ENCODE measurements at regions not wholly inside any gene's neighbourhood (a gene's known extent, or its start where the extent isn't known, plus 50 kb on each side); places are given as distances from the start of the nearest gene placed in this dataset.

GRCh38 chr17:15048933-15049794 lies 216.0 kb downstream of the PMP22 start:
- DNase-seq (ENCODE audit: low read depth in 2 of 2) = no peak

- DNase-seq (ENCODE audit: low read depth in 2 of 2) = no peak
Measured at GRCh38 chr17:15048381-15048780, 216.7 kb downstream of the PMP22 start.

- no peak for DNase-seq (ENCODE audit: low read depth in 2 of 2)
Measured at GRCh38 chr17:15042311-15042710, 222.8 kb downstream of the PMP22 start.

DNA sequence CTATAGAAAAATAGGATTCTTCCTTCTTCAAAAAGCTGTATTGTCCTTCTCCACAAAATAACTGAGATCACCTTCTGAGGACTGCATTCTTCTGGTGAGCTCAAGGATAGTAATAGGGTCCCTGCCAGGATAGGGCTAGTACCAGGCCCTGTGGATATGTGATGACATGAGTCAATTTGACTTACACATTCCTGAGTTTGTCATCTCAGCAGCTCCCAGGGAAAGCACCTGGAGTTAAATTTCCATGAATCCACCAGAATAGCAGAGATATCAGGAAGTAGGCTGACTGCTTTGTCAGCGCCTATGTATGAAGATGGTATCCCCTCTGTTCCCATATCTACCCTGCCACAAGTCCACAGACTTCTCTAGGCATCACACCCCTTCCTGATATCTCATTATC lies 225.8 kb downstream of the PMP22 start:
- DNase-seq (ENCODE audit: low read depth in 2 of 2) = no peak

- no peak for DNase-seq (ENCODE audit: low read depth in 2 of 2)
Measured at GRCh38 chr17:15038656-15039055, 226.5 kb downstream of the PMP22 start.

- DNase-seq (ENCODE audit: low read depth in 2 of 2) = no peak
Measured at GRCh38 chr17:15036238-15036637, 228.9 kb downstream of the PMP22 start.

DNA sequence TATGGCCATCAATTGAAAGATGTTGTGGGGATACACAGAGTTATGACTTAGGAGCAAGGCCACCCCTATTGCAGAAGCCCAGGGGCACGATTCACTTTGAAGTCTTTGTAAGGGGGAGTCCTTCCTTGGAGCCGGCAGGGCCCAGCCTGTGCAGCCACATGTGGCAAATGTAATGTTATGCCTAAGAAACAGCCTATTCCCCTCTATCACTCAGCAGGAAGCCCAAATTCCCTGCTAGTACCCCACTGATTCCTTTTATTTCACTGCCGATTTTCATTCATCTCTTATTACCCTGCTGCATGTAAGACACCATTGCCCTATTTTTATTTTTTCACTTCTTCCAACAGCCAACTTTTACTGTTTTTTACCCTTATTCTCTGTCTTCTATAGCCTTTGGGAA lies 233.2 kb downstream of the PMP22 start:
- no peak for DNase-seq (ENCODE audit: low read depth in 2 of 2)

- DNase-seq (ENCODE audit: low read depth in 2 of 2) = no peak
Measured at GRCh38 chr17:15029469-15029868, 235.7 kb downstream of the PMP22 start.

- no peak for DNase-seq (ENCODE audit: low read depth in 2 of 2)
Measured at GRCh38 chr17:15027853-15028252, 237.3 kb downstream of the PMP22 start.

GRCh38 chr17:15026088-15026487 lies 239.0 kb downstream of the PMP22 start:
- no peak for DNase-seq (ENCODE audit: low read depth in 2 of 2)

DNA sequence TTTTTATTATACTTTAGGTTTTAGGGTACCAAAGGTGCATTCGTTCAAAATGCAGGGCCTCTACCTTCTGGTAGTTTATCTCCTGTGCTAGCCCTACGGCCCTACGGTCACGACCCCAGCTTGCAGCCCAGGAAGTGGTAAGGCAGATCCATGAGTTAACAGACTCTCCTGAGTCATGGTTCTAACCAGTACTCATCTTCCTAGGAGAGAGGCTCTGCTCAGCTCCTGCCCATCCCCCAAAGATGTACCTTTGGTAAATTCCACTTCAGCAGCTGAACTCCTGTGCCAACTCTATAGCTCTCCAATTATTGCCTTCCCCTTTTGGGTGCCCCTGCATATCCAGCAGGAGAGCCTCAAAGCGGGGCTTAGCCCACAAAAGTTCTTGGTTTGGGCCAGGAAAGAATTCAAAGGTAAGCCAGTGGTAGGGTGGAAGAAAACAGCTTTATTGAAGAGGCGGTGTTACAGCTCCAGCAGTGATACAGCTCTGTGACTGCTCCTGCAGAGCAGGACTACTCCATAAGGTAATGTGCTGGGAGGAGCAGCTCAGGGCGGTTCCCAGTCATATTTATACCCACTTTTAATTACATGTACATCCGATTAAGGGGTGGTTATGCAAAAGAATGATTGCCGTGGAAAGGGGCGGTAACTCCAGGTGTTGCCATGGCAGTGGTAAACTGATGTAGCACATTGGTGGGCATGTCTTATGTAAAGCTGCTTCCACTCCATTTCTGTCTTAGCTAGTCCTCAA lies 241.4 kb downstream of the PMP22 start:
- DNase-seq (ENCODE audit: low read depth in 2 of 2) = no peak

DNA sequence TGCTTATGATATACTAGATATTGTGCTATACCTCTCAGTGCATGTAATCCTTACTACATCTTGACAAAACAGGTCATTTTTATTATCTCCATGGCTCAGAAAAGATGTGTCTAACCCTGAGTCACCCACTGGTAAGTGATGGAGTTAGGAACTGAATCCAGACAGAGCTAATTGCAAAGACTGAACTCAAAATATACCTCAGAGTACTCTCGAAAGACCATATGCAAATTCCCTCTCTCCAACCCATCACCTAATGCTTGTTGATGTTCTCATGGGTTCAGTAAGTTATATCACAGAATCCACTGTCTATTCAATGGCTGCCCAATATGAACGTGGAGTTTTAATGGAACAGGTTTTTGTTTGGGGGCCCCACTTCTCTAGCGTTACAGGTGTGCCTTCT lies 246.0 kb downstream of the PMP22 start:
- no peak for DNase-seq (ENCODE audit: low read depth in 2 of 2)

GRCh38 chr17:15012351-15012980 lies 252.7 kb downstream of the PMP22 start:
- no peak for DNase-seq (ENCODE audit: low read depth in 2 of 2)

DNA sequence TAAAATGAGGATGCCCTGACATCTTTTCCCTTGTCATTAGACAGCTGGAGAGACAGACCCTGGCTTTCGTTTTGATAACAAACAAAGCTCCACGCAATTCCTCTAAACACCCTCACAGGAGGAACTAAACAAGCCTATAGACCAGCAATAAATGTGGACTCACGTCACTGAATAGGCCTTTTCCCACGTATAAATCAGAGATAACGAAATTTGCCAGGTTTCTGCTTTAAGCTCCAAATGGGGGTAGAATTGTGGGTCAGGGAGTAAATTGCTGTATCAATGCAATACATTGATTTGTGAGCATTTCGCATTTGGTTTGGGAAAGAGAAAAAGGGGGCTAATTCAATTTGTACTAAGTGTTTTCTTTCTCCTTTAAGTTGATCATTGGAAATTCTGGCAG lies 256.0 kb downstream of the PMP22 start:
- no peak for DNase-seq (ENCODE audit: low read depth in 2 of 2)

GRCh38 chr17:15007147-15007553 lies 258.0 kb downstream of the PMP22 start:
- no peak for DNase-seq (ENCODE audit: low read depth in 2 of 2)

DNA sequence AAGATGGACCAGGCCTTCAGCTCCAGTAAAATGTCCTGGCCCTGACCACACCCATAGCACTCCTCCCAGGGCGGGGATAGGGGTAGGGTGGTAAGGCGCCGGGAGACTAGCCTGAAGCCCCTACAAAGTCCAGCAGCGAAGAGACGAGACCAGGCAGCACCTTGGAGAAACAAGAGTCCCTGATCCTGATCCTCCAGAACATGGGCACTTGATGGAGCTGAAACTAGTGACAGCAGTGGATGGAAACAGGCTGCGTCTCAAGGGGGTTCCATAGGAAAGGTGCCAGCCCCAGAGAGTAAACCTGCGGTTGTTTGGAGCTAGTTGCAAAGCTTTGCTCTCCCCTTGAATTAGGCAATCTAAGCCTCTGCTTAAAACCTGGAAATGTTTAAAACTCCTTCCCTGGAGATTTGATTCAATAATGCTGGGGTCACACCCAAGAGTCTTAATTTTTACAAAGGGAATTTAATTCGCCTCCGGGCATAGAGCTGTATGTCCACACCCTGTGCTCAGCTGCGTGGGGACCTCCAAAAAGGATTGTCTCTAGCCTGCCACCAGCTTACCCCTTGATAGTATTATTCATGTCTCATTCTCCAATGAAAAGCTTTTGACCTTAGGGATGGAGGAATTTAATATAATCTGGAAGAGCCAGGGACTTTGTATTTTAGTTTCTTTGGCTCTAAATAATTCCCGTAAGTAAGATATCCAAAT lies 258.6 kb downstream of the PMP22 start:
- no peak for DNase-seq (ENCODE audit: low read depth in 2 of 2)

GRCh38 chr17:15000661-15001060 lies 264.5 kb downstream of the PMP22 start:
- no peak for DNase-seq (ENCODE audit: low read depth in 2 of 2)

- DNase-seq (ENCODE audit: low read depth in 2 of 2) = no peak
Measured at GRCh38 chr17:14997290-14997689, 267.8 kb downstream of the PMP22 start.

GRCh38 chr17:14986127-14986526 lies 279.0 kb downstream of the PMP22 start:
- no peak for DNase-seq (ENCODE audit: low read depth in 2 of 2)

DNA sequence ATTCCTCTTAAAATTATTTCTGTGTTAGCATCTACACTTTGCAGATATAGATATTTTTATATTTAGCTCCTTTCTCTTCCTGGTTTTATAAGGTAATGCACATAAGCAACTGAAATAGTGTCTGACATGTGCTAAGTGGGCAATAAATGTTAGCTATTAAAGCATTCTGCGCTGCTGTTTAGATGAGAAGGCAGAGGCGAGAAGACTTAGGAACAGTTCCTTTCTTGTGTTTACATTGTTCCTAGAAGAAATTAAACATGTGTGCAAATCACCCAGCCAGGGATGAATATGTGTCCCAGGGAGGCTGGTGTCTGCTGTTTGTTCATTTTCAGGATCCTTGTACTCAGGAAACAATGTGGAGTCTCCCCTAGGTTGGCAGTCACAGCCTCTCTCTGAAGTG lies 292.3 kb downstream of the PMP22 start:
- no peak for DNase-seq (ENCODE audit: low read depth in 2 of 2)

DNA sequence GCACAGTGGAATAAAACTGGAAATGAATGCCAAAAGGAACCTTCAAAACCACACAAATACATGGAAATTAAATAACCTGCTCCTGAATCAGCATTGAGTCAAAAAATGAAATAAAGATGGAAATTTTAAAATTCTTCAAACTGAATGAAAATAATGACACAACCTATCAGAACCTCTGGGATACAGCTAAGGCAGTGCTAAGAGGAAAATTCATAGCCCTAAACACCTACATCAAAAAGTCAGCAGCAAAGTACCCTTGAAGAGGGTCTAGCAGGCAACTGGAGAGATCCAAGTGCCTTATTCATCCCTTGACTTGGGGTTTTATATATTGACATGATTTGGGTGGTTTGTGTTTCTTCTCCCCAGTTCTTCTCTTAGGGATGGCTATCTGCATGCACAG lies 294.1 kb downstream of the PMP22 start:
- DNase-seq (ENCODE audit: low read depth in 2 of 2) = no peak

DNA sequence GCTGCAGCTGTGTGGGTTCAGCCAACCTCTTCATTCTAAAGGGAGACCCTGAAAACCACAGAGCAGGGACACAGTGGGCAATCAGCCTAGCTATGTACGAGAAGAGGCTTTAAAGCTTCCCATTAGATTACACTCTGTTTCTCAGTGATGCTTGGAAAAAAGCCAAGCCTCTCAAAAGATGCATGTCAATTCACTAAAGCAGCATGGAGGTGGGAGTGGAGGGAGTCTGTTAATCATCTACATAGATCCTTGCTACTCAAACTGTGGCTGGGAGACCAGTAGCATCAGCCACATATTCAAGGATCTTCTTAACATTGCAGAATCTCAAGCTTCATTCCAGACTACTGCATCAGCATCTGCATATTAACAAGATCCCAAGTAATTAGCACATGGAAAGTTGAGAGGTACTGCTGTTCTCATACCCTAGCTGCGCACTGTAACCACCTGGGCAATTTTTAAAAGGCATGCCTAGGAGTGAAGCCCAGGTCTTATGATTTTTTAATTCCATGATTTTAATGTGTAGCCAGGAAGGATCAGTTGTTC lies 305.9 kb downstream of the PMP22 start:
- DNase-seq (ENCODE audit: low read depth in 2 of 2) = no peak

Measured in stimulated activated CD4-positive, alpha-beta T cell treated with anti-CD3 and anti-CD28 coated beads, Interleukin-15, amount 100 ng/mL, for 48 hours (primary cell).